HCEC 1CT (cell line): ENCODE measurements at regions not wholly inside any gene's neighbourhood (a gene's known extent, or its start where the extent isn't known, plus 50 kb on each side); places are given as distances from the start of the nearest gene placed in this dataset.

Experiments
- DNase-seq: peaks from one replicate; pipeline ENCODE4 v3.0.0-alpha.2; 2017

DNA sequence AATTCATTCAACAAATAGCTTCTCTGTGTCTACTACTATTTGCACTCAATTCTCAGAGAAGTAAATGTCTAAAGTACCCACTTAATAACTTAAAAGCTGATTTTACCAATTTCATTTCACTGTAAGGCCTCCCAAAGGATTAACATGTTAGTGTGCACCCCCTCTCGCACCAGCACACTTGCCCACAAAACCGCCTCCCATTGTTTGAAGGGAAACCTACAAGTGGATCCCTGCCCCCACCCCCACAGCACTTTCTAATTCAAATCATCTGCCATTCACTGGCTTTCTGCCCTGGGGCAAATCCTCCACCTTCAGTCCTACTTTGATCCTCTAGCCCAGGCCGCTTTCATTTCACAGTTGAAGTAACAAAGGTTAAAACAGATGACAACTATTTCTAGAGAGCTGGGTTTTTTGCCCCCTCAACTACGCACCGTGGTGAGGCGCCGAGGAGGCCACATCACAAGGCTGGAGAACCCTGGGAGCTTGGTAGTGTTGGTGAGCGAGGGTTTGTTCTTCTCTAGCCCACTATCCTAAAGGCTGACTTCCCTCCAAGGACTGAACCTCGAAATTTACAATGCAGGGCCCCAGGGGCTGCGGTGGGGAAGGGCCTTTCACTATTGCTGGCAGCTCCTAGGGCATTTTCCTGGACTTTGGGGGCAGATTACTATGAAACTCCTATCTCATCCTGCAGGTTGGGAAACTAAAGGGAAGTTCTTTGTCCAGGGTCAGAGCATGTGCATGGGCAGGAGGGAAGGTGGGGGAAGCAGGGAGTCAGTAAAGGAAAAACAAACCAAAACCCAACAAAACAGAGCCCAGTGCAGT lies 517.4 kb upstream of the ZMIZ1 start:
- DNase-seq = no peak

DNA sequence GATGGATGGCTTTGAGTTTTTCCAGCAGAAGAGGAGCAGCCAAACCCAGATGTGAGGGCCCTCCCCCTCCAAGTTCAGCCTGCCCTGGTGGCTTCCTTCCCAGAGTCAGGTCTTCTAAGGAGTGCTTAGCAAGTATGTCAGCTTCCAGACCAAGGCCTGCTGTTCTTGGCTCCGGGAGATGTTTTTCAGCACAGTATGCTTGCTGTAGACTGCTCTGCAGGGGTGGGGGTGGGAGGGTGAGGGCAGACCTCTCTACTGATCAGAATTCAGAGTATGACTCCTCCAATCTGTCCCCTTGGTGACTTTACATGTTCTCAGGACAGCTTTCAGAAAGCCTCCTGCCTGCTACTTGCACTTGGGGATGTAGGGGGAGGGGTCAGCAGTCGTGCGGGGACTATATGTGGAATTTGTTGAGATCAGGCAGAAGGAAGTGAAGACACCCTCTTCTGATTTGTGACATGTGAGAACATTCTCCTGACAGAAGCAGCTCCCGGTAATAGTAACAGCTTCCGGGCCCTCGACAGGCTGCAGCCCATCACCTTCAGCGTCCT lies 516.4 kb upstream of the ZMIZ1 start:
- no peak for DNase-seq

- DNase-seq = no peak
These were observed 515.0 kb upstream of the ZMIZ1 start for GRCh38 chr10:78553792-78554191.

DNA sequence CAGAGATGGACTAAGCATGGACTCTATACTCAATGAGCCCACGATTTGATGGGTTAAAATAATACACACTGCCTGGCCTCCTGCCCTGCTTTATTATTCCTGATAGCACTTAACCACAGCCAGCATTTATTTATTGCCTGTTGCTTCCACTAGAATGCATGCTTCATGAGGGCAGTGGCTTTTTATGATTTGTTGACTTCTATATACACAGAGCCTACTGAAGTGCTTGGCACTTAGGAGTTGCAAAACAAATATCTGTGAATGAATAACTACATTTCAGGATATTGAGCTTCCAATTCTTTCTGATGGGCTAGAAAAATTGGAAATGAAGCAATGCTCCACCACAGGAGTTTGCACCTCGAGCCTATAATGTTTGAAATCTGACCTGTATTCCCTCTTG lies 513.6 kb upstream of the ZMIZ1 start:
- no peak for DNase-seq

DNA sequence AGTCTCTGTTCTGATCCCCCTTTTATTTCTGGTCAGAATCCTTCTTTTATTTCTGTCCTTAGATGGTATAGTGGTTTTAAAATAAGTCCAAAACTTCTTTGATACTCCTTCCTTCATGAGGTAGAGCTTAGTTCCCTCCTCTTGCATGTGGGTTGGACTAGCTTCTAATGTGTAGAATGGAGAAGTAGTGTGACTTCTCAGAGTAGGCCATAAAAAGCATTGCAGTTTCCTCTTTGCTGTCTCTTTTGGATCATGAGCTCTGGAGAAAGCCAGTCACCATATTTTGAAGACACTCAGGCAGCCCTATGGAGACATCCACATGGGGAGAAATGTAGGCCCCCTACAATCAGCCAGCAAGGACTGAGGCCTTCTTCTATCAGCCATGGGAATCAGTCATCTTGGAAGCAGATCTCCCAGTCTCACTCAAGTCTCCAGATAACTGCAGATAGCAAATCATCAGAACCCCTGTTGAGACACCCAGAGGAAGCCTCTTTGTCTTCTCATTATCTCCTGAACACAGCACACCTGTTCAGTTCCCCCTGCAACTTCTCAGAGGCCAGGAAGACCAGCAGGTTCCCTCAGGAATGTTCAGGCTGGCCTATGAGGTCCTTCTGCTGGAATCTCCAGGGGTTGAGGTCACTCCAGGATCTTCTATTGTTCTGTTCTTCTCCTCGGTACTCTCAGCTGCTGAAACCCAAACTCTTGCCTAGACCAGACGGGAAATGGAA lies 511.9 kb upstream of the ZMIZ1 start:
- no peak for DNase-seq

GRCh38 chr10:78557433-78557925 lies 511.3 kb upstream of the ZMIZ1 start:
- no peak for DNase-seq

GRCh38 chr10:78559661-78560340 lies 509.0 kb upstream of the ZMIZ1 start:
- DNase-seq = no peak

DNA sequence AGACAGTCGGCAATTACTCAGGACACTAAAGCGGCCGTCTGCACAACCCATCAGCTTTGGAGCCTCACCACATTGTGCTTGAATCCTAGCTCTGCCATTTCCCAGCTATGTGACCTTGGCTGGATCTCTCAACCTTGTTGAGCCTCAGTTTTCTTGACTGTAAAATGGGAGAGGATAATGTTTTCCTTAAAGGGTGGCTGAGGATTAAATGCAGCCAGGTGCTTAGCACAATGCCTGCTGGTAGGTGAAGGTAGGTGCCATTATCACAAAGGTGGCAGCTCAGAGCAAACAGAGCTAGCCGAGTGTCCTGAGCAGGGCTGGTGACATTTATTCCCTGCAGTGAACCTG lies 508.5 kb upstream of the ZMIZ1 start:
- no peak for DNase-seq

DNA sequence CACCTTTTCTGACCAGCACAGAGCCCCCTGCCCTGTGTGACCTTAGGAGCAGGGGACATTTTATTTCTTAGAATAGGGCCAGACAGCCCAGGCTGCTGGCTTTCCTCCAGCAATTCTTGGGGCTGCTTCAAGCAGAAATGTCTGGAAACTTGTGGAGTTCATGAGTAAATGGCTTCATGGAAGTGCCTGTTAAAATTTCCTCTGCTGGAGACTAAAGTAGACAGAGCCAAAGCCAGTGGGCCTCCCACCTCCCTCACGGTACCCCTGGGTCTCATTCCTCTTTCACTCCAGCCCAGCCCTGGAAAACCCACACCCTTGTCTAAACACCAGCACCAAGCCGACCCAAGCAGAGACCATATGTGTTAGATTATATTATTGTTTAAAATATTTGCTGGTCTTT lies 505.5 kb upstream of the ZMIZ1 start:
- no peak for DNase-seq

DNA sequence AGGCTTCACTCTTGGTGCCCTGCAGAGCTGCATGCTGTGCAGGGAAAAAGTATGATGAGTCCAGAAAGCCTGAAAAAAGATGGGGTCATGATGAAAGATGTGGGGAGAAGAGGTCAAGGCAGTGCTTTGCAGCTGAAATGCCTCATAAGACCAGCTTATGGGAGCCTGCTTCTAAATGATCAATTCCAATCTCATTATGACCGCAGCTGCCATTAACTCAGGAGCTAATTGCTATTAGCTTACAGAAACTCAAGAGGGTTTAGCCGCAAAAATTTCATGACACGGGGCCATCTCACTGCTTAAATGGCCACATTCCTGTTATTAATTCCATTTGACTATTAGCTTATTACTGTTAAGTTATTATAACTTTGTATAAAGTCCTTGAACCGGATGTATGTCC lies 502.9 kb upstream of the ZMIZ1 start:
- no peak for DNase-seq

- DNase-seq = no peak
These were observed 502.3 kb upstream of the ZMIZ1 start for GRCh38 chr10:78566284-78567111.

DNA sequence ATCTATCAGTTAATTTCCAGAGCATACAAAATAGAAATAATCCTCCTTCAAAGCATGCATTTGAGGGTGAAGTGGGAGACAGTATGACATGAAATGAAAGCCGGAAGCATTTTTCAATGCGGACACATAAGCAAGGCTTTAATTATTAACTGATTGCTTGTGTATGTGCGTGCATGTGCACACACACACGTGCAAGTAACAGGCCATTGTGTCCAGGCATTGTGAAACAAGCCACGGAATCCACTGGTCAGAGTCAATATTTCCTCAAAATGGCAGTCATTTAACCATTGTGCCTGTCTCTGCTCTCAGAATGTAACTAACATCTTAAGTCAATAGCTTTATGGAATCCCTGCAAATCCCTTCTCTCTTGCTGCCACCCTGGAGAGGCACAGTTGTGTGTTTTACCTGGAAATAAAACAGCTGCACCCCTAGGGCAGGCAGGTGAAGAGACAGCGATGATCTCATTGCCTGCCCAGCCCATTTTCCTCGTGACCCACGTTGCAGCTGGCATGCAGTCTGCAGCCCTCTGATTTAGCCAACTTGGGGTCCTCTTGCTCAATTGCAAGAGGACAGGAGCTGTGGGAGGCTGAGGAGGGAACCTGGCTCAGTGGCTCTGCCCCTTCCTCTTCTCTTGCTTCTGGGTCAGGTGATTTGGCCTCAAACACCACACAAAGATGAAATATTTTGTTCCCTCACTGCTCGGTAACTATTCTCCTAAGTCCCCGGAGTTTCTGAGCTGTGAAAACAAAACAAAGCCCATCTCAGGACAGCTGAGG lies 500.9 kb upstream of the ZMIZ1 start:
- no peak for DNase-seq

GRCh38 chr10:78568620-78569019 lies 500.1 kb upstream of the ZMIZ1 start:
- no peak for DNase-seq

DNA sequence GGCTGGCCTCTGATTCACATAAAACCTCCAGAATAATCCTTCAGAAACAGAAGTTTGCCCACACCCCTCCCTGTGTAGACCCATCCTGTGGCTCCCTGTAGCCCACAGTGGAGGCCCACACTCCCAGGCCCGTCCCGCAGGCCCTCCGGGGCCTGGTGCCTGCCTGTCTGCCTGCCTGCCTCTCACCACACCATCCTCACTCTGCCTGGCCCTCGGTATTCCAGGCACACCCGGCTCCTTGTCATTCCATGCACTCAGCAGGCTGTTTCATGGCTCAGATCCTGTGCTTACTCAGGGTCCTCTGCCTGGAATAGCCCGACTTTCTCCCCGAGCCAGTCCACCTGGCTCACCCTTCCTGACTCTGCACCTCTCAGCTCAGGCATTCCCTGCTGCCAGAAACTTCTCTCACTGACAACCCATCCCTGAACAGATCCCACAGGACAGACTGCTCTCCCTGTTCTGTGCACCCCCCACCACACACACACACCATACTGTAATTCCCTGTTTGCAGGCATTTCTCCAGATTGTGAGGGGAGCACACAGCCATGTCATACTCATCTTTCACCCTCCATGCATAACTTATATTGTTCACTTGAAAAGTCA lies 498.0 kb upstream of the ZMIZ1 start:
- DNase-seq = no peak

DNA sequence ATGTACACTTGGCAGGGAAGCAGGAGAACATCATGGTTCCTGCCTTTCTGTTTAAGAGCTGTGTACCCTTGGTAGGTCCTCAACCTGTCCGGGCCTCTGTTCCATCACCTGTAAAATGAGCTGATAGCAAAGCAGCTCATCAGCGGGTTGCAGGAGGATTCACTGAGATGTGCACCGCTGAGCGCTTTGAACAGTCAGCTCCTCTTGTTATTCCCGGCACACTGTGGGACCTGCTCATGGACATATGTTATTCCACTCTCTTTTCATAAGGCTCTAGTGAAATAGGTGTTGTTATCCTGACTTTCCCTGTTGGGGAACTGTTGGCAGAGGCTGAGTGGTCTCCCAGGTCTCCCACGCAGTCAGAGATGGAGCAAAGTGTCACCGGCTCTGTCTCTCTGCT lies 497.5 kb upstream of the ZMIZ1 start:
- DNase-seq = no peak

DNA sequence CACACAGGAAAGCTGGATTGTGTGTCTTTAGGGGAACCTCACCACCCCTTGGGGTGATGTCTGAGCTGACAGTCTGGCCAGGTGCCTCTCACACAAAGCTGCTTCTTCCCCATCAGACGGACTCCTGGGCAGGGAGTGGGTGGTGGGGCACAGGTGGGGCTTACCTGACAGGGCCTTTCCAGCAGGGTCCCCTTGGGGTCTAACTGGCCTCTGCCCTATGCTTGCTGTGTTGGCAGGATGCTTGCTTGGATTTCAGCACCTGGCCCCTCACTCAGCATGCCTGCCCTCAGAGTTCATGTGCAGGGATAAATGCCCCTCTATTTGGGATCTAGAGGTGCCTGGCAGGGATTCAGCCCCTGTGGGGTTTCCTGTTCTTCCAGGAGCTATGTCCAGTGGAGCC lies 496.9 kb upstream of the ZMIZ1 start:
- no peak for DNase-seq

GRCh38 chr10:78572565-78572964 lies 496.2 kb upstream of the ZMIZ1 start:
- no peak for DNase-seq

DNA sequence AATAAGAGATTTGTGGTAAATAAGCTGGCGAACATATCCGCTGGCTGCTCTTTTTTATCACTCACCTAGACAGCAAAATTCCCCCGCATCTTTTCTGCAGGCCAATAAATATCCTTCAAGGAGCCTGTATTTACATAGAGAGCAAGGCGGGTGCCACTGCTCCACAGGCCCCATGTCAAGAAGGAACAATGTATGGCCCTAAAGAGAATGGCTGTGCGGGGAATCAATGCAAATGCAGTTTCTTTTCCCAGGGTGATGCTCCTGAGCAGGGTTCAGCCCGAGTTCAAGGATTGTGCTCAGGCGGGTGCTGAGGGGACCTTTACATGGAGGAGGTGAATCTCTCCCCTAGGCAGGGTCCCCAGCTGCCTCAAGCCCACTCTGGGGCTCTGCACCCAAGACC lies 494.2 kb upstream of the ZMIZ1 start:
- no peak for DNase-seq

- DNase-seq = no peak
These were observed 493.4 kb upstream of the ZMIZ1 start for GRCh38 chr10:78575400-78575799.

DNA sequence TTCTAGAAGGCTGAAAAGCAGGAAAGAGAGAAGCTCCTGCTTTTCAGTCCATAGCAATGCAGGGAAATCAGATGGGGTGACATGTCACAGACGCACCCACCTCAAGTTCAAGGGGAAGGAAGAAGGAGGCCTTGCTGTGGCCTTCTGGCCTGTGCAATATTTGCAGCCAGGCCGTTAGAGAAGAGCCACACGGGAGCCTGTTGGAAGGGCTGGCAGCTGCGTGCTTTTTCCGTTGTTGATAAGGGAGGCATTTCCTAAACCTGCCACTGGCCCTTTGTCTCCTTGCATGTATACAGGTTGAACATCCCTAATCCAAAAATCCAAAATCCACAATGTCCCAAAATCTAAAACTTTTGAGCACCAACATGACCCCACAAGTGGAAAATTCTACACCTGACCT lies 492.5 kb upstream of the ZMIZ1 start:
- DNase-seq = no peak

GRCh38 chr10:78577712-78578111 lies 491.1 kb upstream of the ZMIZ1 start:
- no peak for DNase-seq
